Stimulated activated CD4-positive, alpha-beta T cell treated with anti-CD3 and anti-CD28 coated beads, TNF-alpha, amount 100 ng/mL, for 1 hour (primary cell): ENCODE measurements at regions not wholly inside any gene's neighbourhood (a gene's known extent, or its start where the extent isn't known, plus 50 kb on each side); places are given as distances from the start of the nearest gene placed in this dataset.

Experiments used
- DNase-seq, 3 donors: peaks; one replicate each; pipeline ENCODE4 v3.0.0-alpha.2; 2020; ENCODE audit warnings: low read depth in 3 of 3, low spot score in 1 of 3

GRCh38 chr12:89895591-89895990, 187.0 kb upstream of the ATP2B1 start:
- no peak for DNase-seq

GRCh38 chr12:89895101-89895500, 186.5 kb upstream of the ATP2B1 start:
- no peak for DNase-seq

- no peak for DNase-seq
Measured at GRCh38 chr12:89893972-89894706, 185.5 kb upstream of the ATP2B1 start.

GRCh38 chr12:89892436-89892835, 183.8 kb upstream of the ATP2B1 start:
- DNase-seq: no peak

- no peak for DNase-seq
Measured at GRCh38 chr12:89891933-89892332, 183.3 kb upstream of the ATP2B1 start.

- no peak for DNase-seq
Measured at GRCh38 chr12:89890161-89890560, 181.5 kb upstream of the ATP2B1 start.

GRCh38 chr12:89889062-89889461, 180.4 kb upstream of the ATP2B1 start:
- no peak for DNase-seq

GRCh38 chr12:89884952-89885351, 176.3 kb upstream of the ATP2B1 start:
- no peak for DNase-seq

- DNase-seq: no peak
Measured at GRCh38 chr12:89884416-89884898, 175.8 kb upstream of the ATP2B1 start.

- DNase-seq: no peak
Measured at GRCh38 chr12:89883630-89884389, 175.2 kb upstream of the ATP2B1 start.

GRCh38 chr12:89882792-89883191, 174.2 kb upstream of the ATP2B1 start:
- DNase-seq: no peak

GRCh38 chr12:89882050-89882449, 173.4 kb upstream of the ATP2B1 start:
- no peak for DNase-seq

- peak in 1 of 3 donors; percentile 9 for DNase-seq
Measured at GRCh38 chr12:89880690-89881350, 172.2 kb upstream of the ATP2B1 start.

GRCh38 chr12:89879766-89880165, 171.1 kb upstream of the ATP2B1 start:
- DNase-seq: no peak

GRCh38 chr12:89878950-89879349, 170.3 kb upstream of the ATP2B1 start:
- DNase-seq: no peak

GRCh38 chr12:89878327-89878726, 169.7 kb upstream of the ATP2B1 start:
- no peak for DNase-seq

- no peak for DNase-seq
Measured at GRCh38 chr12:89877671-89878070, 169.0 kb upstream of the ATP2B1 start.

- no peak for DNase-seq
Measured at GRCh38 chr12:89877136-89877535, 168.5 kb upstream of the ATP2B1 start.

- DNase-seq: no peak
Measured at GRCh38 chr12:89875809-89876208, 167.2 kb upstream of the ATP2B1 start.

GRCh38 chr12:89875225-89875624, 166.6 kb upstream of the ATP2B1 start:
- no peak for DNase-seq

GRCh38 chr12:89874146-89874545, 165.5 kb upstream of the ATP2B1 start:
- DNase-seq: no peak

GRCh38 chr12:89873745-89874144, 165.1 kb upstream of the ATP2B1 start:
- DNase-seq: no peak
